ENCODE measurements at regions not wholly inside any gene's neighbourhood (a gene's known extent, or its start where the extent isn't known, plus 50 kb on each side); places are given as distances from the start of the nearest gene placed in this dataset.

DNA sequence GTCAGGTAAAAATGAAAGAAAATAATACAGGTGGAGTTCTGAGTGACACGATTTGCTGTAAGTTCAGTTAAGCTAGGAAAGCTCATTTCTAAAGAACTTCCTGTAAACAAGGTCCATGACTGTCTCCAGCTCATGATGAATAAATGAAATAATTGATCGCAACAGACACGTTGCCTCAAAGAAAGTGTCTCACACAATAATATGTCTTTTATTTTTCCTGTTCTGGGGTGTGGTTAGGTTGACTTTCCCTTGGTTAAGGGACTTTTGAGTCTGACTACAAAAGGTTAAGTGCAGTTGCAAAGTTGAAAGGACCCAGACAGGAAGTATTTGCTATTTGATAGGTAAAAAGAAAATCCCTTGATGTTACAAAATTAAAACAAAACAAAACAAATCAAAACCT is 304.2 kb upstream of the PRDM1 start:
- TF ChIP-seq MYC (IDR thresholded peaks at IDR 0.05; ENCODE audit: low read depth, low read length) (no peak), POLR2A (IDR thresholded peaks at IDR 0.05; ENCODE audit: extremely low read depth, insufficient read length) (no peak)
- TF ChIP-seq, protein P1, sequence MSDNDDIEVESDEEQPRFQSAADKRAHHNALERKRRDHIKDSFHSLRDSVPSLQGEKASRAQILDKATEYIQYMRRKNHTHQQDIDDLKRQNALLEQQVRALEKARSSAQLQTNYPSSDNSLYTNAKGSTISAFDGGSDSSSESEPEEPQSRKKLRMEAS (IDR thresholded peaks at IDR 0.05; ENCODE audit: low read depth, low read length): no peak
- TF ChIP-seq, protein P2, sequence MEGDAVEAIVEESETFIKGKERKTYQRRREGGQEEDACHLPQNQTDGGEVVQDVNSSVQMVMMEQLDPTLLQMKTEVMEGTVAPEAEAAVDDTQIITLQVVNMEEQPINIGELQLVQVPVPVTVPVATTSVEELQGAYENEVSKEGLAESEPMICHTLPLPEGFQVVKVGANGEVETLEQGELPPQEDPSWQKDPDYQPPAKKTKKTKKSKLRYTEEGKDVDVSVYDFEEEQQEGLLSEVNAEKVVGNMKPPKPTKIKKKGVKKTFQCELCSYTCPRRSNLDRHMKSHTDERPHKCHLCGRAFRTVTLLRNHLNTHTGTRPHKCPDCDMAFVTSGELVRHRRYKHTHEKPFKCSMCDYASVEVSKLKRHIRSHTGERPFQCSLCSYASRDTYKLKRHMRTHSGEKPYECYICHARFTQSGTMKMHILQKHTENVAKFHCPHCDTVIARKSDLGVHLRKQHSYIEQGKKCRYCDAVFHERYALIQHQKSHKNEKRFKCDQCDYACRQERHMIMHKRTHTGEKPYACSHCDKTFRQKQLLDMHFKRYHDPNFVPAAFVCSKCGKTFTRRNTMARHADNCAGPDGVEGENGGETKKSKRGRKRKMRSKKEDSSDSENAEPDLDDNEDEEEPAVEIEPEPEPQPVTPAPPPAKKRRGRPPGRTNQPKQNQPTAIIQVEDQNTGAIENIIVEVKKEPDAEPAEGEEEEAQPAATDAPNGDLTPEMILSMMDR (IDR thresholded peaks at IDR 0.05; ENCODE audit: low read depth, low read length): no peak
- DNase-seq (ENCODE audit: low read depth): no peak
- no peak overlapping the region for H3K4me3 ChIP-seq (ENCODE audit: low read depth, low read length)

GRCh38 chr6:105781248-105781647 is 304.9 kb upstream of the PRDM1 start:
- TF ChIP-seq POLR2A (IDR thresholded peaks at IDR 0.05; ENCODE audit: extremely low read depth, insufficient read length) (no peak), MYC (IDR thresholded peaks at IDR 0.05; ENCODE audit: low read depth, low read length) (no peak)
- TF ChIP-seq, protein P2 (IDR thresholded peaks at IDR 0.05; ENCODE audit: low read depth, low read length): no peak
- TF ChIP-seq, protein P1 (IDR thresholded peaks at IDR 0.05; ENCODE audit: low read depth, low read length): no peak
- DNase-seq (ENCODE audit: low read depth): no peak
- no peak overlapping the region for H3K4me3 ChIP-seq (ENCODE audit: low read depth, low read length)

DNA sequence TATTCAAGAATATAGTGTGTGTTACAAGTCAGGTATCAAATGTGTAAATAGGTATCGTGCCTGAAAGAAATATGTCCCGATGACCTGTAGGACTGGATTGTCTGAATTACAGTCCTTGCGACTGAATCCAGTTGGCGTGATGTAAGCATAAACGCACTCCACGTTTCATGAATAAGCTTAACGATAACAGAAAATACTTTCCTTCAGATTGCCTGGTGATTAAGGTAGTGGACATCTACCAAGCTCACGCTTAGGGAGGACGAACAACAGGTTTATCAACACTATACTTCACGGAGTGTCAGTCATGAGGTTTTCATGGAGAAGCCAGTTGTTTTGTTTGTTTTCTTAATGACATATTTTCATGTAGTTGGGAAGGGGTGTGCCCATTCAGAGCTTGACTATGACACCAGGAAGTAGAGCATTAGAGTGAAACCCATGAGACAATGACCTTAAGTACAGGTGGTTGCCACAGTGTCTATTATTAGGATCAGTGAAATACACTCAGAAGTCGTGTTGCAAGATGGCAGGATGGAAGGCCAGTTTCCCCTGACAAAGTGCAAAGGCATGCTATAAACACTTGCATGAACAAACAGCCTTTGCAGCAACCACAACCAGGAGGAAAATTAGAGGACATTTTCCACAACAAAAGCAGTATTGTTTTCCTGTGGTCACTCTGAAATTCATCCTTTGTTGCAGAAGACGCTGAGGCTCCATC is 305.8 kb upstream of the PRDM1 start:
- DNase-seq (ENCODE audit: low read depth): no peak
- no peak overlapping the region for H3K4me3 ChIP-seq (ENCODE audit: low read depth, low read length)
- TF ChIP-seq POLR2A (IDR thresholded peaks at IDR 0.05; ENCODE audit: extremely low read depth, insufficient read length): no peak
- TF ChIP-seq, protein P1 (IDR thresholded peaks at IDR 0.05; ENCODE audit: low read depth, low read length): no peak
- no peak for TF ChIP-seq MYC (IDR thresholded peaks at IDR 0.05; ENCODE audit: low read depth, low read length)
- TF ChIP-seq, protein P2 (IDR thresholded peaks at IDR 0.05; ENCODE audit: low read depth, low read length): no peak

DNA sequence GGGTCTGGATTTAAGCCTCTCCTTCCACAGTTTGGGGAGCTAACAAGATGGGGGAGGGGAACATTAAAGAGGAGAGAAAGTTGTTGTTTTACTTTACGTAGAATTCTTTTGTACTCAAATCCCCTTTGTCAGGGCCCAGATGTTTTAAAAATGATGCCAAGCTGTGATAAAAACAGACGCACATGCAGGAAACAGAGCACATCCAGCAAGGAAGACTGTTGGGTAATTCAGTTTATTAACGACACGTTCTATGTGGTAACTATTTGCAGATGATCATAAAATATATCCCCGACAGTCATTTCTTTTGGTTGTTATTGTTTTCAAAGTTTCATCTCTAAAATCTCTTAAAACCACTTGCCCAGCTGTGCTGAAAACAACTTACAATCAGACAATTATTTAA is 307.0 kb upstream of the PRDM1 start:
- no peak for DNase-seq (ENCODE audit: low read depth)
- no peak overlapping the region for H3K4me3 ChIP-seq (ENCODE audit: low read depth, low read length)
- TF ChIP-seq, protein P1 (IDR thresholded peaks at IDR 0.05; ENCODE audit: low read depth, low read length): no peak
- no peak for TF ChIP-seq POLR2A (IDR thresholded peaks at IDR 0.05; ENCODE audit: extremely low read depth, insufficient read length)
- TF ChIP-seq, protein P2 (IDR thresholded peaks at IDR 0.05; ENCODE audit: low read depth, low read length): no peak
- no peak for TF ChIP-seq MYC (IDR thresholded peaks at IDR 0.05; ENCODE audit: low read depth, low read length)

GRCh38 chr6:105775095-105775494 is 311.0 kb upstream of the PRDM1 start:
- DNase-seq (ENCODE audit: low read depth): no peak
- TF ChIP-seq, protein P1 (IDR thresholded peaks at IDR 0.05; ENCODE audit: low read depth, low read length): no peak
- TF ChIP-seq, protein P2 (IDR thresholded peaks at IDR 0.05; ENCODE audit: low read depth, low read length): no peak
- no peak for TF ChIP-seq MYC (IDR thresholded peaks at IDR 0.05; ENCODE audit: low read depth, low read length)

More at GRCh38 chr6:105775095-105775494, 311.0 kb upstream of the PRDM1 start:
- H3K4me3 ChIP-seq (ENCODE audit: low read depth, low read length): no peak overlapping the region
